HG02588 (cell line): ENCODE measurements at regions not wholly inside any gene's neighbourhood (a gene's known extent, or its start where the extent isn't known, plus 50 kb on each side); places are given as distances from the start of the nearest gene placed in this dataset.

ENCODE experiments used
- ATAC-seq: cut with Tn5 transposase; IDR thresholded peaks from one replicate; pipeline ENCODE4 v1.9.1; 2021; ENCODE audit warnings: mild to moderate bottlenecking, moderate library complexity; ENCODE audit not compliant: unreplicated experiment

DNA sequence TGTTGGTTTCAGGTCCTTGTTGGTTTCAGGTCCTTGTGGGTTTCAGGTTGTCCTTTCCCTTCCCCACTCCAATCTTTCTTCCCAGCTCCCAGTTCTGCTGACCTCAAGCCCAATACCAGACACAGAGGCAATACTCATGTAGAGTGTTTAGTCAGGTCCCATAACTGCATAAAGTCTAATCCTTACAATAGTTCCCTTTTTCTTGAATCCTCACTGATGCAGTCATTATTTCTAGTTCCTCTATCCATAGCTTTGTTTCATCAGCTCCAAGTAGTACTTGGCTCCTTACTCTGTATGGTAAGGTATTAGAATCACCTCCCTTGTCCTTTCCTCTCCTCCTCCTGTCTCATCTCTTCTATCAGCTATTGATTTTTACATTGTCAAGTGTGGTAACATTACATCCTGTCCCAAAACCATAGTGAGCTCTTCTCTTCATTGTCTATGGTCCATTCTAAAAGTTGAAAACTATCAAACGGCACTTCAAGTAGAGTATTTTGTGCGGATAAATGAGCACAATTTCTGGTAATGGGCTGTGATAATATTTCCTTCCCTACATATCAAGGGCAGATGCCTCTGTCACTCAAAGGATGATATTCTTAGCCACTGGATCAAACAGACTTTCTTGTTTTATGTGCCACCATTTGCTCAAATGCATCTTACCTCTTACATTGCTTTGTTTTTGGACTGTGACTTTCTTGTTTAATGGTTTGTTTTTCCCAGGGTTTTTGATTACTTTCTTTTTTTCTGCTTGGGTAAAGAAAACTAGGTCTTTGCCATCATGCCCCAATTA is 57.2 kb upstream of the JDP2 start:
- no peak for ATAC-seq

GRCh38 chr14:75371297-75371696 is 56.5 kb upstream of the JDP2 start:
- no peak for ATAC-seq

- no peak for ATAC-seq
Observed at GRCh38 chr14:75372260-75372659, 55.6 kb upstream of the JDP2 start.

- no peak for ATAC-seq
Observed at GRCh38 chr14:75373133-75373532, 54.7 kb upstream of the JDP2 start.

- ATAC-seq, result no peak
Observed at GRCh38 chr14:75373616-75374015, 54.2 kb upstream of the JDP2 start.

DNA sequence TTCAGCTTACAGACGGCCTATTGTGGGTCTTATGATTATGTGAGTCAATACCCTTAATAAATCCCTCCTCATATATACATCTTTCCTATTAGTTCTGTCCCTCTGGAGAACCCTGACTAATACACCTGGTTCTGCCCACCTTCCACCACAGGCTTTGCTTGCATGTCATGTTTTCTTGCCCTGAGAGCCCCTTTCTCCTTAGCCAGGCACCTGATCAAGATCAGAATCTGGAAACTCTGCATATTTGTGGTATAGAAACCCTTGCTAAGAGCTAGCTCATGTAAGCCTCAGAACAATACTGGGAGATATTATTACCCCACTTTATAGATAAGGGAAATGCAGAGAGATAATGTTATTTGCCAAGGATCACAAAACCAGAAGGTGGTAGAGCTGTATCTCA is 52.9 kb upstream of the JDP2 start:
- no peak for ATAC-seq

- no peak for ATAC-seq
Observed at GRCh38 chr14:75375983-75376382, 51.8 kb upstream of the JDP2 start.
